Mucosa of descending colon (tissue), 3 donors: ENCODE measurements at regions not wholly inside any gene's neighbourhood (a gene's known extent, or its start where the extent isn't known, plus 50 kb on each side); places are given as distances from the start of the nearest gene placed in this dataset.

Experiments
- ATAC-seq: fragments of 200-7000 bp; cut with Tn5 transposase; one replicate; pipeline ENCODE4 v1.9.1; 2020; ENCODE audit warnings: mild to moderate bottlenecking, moderate library complexity
- DNase-seq, 3 donors: peaks; one replicate each; pipeline ENCODE4 v3.0.0-alpha.2; 2020
- H3K36me3 ChIP-seq: fragments of 200-600 bp; one replicate; pipeline ENCODE4 v1.8.0; 2021; ENCODE audit warnings: low read depth, mild to moderate bottlenecking
- H3K4me1 ChIP-seq: fragments of 200-600 bp; one replicate; pipeline ENCODE4 v1.8.0; 2021; ENCODE audit warnings: low read depth, mild to moderate bottlenecking
- H3K4me3 ChIP-seq: fragments of 200-600 bp; one replicate; pipeline ENCODE4 v1.8.0; 2021; ENCODE audit warnings: mild to moderate bottlenecking
- H3K9me3 ChIP-seq: fragments of 200-600 bp; one replicate; pipeline ENCODE4 v1.8.0; 2021; ENCODE audit warnings: mild to moderate bottlenecking
- CTCF ChIP-seq: fragments of 200-600 bp; IDR thresholded peaks from one replicate; pipeline ENCODE4 v1.8.0; 2022; ENCODE audit warnings: antibody characterized with exemption, mild to moderate bottlenecking
- intact Hi-C, 2 donors: fragments of 100-400 bp; cut with DNase I in 1 of 2; cut with micrococcal nuclease in 1 of 2; formaldehyde crosslinking; loops; one replicate each; pipeline versions ENCODE4 v1.11.0 to v1.11.1; 2022; cut with DNase I, micrococcal nuclease
- donor health status: DM: no; HTN: no; CAD: no; lungs with moderate emphysema.
- donor health status: DM: no; HTN: no; CAD: no.
- donor health status: DM: no; HTN: yes; CAD: no.

GRCh38 chr9:75588808-75589207 is 301.7 kb upstream of the PCSK5 start:
- ATAC-seq: no peak
- H3K4me3 ChIP-seq: no peak overlapping the region
- intact Hi-C loops: no loop called here
- H3K4me1 ChIP-seq: no peaks in the 10 kb centered on the region
- TF ChIP-seq CTCF: no peak
- no peak for DNase-seq
- H3K9me3 ChIP-seq: no peaks in the 10 kb centered on the region
- H3K36me3 ChIP-seq: no peaks in the 10 kb centered on the region

- Histone ChIP-seq H3K4me3 (no peak overlapping the region), H3K9me3 (no peaks in the 10 kb centered on the region), H3K36me3 (no peaks in the 10 kb centered on the region), H3K4me1 (no peaks in the 10 kb centered on the region)
- ATAC-seq (no peak), DNase-seq (no peak)
- TF ChIP-seq CTCF: no peak
- intact Hi-C loops: no loop called here
These were observed 301.0 kb upstream of the PCSK5 start for GRCh38 chr9:75589497-75589896.

- no peak for TF ChIP-seq CTCF
- H3K4me1 ChIP-seq: no peaks in the 10 kb centered on the region
- DNase-seq (no peak), ATAC-seq (no peak)
- H3K9me3 ChIP-seq: no peaks in the 10 kb centered on the region
- intact Hi-C loops: no loop called here
- H3K36me3 ChIP-seq: no peaks in the 10 kb centered on the region
- H3K4me3 ChIP-seq: no peak overlapping the region
These were observed 298.5 kb upstream of the PCSK5 start for GRCh38 chr9:75591972-75592371.

- intact Hi-C loops: no loop called here
- Histone ChIP-seq H3K36me3 (no peaks in the 10 kb centered on the region), H3K4me3 (no peak overlapping the region), H3K9me3 (no peaks in the 10 kb centered on the region), H3K4me1 (no peaks in the 10 kb centered on the region)
- no peak for DNase-seq
- TF ChIP-seq CTCF: no peak
- no peak for ATAC-seq
These were observed 297.9 kb upstream of the PCSK5 start for GRCh38 chr9:75592586-75592985.

- Histone ChIP-seq H3K4me3 (no peak overlapping the region), H3K9me3 (no peaks in the 10 kb centered on the region), H3K4me1 (no peaks in the 10 kb centered on the region), H3K36me3 (no peaks in the 10 kb centered on the region)
- DNase-seq (no peak), ATAC-seq (no peak)
- TF ChIP-seq CTCF: no peak
- intact Hi-C loops: no loop called here
These were observed 296.6 kb upstream of the PCSK5 start for GRCh38 chr9:75593920-75594319.

- no peak for TF ChIP-seq CTCF
- ATAC-seq (peak; percentile 22), DNase-seq (no peak)
- Histone ChIP-seq H3K36me3 (no peaks in the 10 kb centered on the region), H3K4me1 (no peaks in the 10 kb centered on the region), H3K9me3 (no peaks in the 10 kb centered on the region), H3K4me3 (no peak overlapping the region)
- intact Hi-C loops: no loop called here
These were observed 291.3 kb upstream of the PCSK5 start for GRCh38 chr9:75599126-75599525.
